Occipital lobe (tissue), 1 donor: ENCODE measurements at regions not wholly inside any gene's neighbourhood (a gene's known extent, or its start where the extent isn't known, plus 50 kb on each side); places are given as distances from the start of the nearest gene placed in this dataset.

Source experiments
- DNase-seq: peaks from one replicate; lab custom pipeline; 2025; lab: John Stamatoyannopoulos, UW

- no peak for DNase-seq
These were observed 58.2 kb downstream of the ESM1 start for GRCh38 chr5:54927097-54927746.

DNA sequence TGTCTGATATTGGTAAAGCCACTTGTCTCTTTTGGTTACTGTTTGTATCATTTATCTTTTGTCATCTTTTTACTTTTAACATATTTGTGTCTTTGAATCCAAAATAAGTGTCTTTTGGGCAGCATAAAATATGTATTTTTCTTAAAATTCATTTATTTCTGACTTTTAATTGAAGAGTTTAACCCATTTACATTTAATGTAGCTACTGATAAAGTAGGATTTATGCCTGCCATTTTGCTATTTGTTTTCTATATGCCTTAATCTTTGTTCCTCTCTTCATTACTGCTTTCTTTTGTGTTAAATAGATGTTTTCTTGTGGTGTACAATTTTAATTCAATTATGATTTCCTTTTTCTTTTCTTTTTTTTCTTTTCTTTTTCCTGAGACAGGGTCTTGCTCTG lies 60.9 kb downstream of the ESM1 start:
- no peak for DNase-seq

GRCh38 chr5:54917323-54917722 lies 68.1 kb downstream of the ESM1 start:
- DNase-seq = no peak

GRCh38 chr5:54915466-54916027 lies 69.8 kb downstream of the ESM1 start:
- DNase-seq = no peak

DNA sequence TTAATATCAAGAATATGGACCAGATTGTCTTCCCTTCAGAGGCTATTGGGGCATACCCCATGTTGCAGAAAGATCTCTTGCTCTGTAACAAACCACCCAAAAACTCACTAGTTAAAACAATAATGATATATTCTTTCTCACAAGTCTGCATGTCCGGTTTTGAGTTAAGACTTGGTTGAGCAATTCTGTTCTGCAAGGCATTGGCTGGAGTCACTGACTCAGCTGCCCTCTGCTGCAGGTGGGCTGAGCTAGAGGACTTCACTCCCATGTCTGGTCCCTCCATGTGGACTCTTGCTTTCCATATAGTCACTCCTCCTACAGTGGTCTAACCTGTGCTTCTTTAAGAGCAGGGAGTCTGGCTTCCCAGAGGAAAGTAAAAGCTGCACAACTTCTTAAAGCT lies 73.4 kb downstream of the ESM1 start:
- DNase-seq = no peak

DNA sequence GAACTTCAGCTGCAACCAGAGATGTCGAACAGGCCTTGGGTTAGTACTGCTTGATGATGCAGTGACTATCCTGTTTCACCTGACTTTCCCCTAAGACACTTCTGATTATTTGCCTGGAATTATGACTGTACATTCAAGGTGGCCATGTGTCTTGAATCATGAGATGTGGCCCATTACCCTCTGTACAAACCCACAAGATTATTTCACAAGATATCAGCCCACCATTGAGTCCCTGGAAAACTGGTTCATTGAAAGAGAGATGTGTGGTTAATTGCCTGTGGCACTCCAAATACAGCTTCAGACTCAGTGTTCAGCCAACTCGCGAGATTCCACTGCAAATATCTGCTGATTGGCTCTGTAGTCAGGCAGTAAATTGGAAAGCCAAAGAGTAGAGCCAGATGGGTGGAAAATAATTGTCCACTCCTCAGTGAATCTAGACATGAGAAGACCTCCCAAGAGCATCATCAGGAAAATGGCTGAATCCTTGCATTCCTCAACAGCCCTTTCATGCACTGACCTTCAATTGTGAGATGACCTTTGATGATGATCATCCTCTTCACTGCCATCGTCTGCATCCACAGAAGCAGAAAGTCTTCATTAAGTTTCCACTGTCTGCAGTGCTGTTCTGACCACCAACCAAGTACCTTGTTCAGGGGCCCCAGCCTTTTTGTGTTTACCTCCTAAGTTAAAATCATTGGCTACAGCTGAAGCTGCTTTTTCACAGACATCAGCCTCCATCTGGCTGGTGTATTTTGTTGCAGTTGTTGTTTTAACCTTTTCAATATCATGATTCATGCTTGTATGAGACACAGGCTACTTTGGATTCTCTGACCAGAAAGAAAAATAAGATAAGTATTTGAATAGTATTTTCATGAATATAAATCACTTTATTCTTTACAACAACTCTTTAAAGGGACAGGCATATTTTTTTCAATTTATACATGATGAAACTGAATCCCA lies 75.2 kb downstream of the ESM1 start:
- no peak for DNase-seq

- DNase-seq = no peak
These were observed 76.4 kb downstream of the ESM1 start for GRCh38 chr5:54908774-54909525.

DNA sequence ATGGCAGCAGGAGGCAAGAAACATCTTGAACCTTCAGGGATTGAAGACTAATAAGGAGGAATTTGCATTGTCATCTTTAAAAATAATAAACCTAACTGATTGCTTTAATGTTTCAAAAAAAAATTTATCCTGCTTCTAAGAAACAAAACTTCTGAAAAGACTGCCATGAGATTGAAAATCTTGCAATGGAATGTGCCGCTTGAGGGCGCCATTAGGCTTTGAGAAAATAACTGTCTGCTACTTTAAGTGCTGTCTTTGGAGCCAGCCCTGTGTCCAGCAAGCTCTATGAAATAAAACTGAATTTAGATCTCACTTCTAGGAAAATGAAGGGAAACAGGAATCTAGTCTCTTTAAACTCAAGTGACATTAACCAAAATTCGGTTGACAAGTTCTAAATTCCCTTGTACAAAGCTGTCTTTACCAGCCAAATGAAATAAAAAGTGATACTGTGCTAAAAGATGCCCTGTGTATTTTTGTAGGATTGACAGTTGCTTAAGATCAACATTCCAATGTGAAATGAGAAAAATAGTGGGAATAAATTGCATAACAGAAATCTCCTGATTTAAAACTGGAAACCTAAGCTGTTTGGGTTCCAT lies 79.4 kb downstream of the ESM1 start:
- DNase-seq = no peak

DNA sequence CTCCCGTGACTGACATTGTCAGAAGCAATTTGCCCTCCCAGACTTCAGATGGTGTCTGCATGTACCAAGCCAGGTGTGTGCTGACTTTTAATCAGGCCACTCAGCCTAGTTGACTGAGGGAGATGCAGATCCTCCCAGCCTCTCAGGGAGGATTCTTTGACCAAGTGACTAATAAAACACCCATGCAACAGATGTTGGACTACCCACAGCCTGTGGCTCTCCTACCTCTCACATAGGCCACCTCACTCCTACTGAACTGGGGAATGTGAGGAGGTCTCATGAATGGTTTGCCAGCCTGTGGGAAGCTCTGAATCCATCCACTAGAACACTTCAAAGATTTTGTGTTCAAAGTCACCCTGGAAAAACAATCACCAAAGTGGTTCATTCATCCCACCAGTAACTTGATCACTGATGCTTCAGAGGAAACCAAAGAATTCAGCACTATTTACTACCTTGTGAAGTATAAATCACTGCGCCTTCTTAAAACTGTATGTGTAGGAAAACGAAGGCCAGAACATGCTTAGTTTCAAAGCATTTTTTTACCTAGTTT lies 80.1 kb downstream of the ESM1 start:
- DNase-seq = no peak

DNA sequence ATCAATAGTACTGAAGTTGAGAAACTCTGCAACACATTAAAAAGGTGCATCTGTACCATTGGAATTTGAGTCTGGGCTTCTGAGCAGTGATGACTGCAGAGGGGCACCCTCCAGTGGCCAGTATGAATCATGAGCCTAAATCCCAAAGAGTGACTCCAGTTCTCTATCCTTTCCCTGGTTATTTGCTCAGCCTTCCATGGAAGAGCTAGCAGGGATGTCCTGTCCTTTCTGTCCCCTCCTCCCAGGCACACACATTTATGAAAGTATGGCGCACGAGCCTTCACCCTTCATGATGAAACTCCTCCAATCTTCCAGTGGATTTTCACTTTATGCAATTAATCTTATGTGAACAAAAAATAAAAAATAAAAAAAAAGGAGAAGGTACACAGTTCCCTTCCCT lies 81.0 kb downstream of the ESM1 start:
- DNase-seq = no peak

GRCh38 chr5:54902791-54903473 lies 82.5 kb downstream of the ESM1 start:
- no peak for DNase-seq

- no peak for DNase-seq
These were observed 84.2 kb downstream of the ESM1 start for GRCh38 chr5:54900984-54901725.

DNA sequence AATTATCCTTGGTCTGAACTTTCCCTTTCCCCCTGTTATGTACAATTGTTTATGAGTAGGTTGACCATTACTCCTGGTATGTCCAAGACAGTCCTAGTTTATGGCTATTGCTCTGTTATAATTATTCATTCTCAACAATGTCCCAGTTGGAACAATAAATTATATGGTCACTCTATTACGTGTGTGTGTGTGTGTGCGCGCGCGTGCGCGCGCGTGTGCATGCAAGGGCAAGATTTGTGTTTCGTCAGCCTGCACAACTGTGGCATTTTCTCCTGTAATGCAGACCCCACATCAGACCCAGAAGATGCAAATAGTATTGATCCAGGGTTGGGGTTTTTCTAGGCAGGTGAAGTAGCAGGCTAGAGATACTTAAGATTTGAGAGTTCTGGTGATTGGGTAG lies 88.4 kb downstream of the ESM1 start:
- no peak for DNase-seq

GRCh38 chr5:54895816-54896341 lies 89.5 kb downstream of the ESM1 start:
- DNase-seq = peak; percentile 30

DNA sequence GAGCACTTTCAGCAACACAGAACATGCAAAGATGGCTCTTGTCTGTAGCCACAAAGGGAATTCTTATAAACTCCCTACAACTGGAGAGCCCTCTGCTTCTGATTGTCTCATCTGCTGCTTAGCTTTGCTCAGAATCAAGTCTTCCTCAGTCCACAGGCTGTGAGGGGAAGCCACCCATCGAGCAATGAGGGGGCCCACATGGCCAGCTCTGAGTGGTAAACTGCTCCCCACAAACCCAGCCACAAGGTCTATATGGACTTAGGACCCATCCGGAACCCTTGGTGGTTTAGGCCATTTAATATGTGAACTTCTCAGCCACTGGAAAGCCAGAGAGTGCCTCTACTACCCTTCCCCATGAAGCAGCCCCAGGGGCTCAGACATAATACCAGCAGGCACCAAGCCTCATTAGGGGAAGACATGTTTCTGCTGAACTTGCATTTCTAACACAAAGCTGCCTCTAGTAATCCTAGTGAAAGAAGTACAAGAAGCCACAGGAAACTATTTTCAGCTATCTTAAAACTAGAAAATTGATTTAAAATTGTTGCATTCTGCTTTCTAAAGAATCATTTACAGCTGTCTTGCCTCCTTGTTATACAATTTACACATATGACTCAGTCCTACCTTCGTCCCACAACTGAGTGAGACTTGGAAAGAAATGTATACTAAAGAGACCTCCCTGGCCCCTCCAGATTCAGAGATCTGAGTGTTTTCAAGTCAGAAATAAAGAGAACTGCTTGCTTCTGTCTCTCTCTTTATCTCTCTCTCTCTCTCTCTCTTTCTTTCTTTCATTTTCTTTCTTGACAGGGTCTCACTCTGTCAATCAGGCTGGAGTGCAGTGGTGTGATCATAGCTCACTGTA lies 90.2 kb downstream of the ESM1 start:
- DNase-seq = no peak

- DNase-seq = no peak
These were observed 95.6 kb downstream of the ESM1 start for GRCh38 chr5:54889826-54890225.

DNA sequence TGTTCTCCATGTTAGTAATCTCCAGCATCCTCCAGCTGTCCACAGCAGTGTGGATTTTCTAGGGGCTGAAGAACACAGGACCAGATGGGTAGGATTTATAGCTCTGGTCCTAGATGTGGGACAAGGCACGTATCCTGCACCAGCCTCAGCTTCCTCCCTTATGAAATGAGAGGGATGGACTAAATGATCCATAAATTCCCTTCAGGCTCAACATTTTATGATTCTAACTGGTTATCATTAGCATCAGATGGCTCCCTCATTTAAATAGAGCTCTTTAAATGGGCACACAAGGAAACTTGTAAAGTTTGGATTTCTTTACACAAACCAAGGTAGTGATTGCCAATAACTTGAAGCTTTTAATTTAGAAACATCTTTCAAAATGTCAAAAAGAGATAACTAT lies 97.7 kb downstream of the ESM1 start:
- DNase-seq = no peak

GRCh38 chr5:54886866-54887265 lies 98.5 kb downstream of the ESM1 start:
- DNase-seq = no peak

DNA sequence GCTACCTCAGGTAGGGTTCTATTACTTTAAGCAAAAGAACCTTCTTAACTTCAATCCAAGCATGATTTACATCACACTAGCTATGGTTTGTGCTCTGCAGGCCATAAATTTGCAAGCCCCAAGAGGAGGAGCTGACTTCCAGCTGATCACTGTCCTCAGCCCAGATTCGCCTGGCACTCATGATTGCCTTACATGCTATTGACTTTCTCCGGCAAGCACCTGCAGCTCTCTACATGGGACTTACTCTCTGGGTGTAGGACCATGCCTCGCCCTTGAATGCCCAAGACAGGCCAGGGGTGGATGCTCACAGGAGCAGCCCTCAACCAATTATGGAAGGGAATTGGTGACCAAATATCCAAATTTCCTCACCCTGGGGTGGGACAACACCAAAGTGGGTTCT lies 99.8 kb downstream of the ESM1 start:
- DNase-seq = no peak
